ENCODE measurements at regions not wholly inside any gene's neighbourhood (a gene's known extent, or its start where the extent isn't known, plus 50 kb on each side); places are given as distances from the start of the nearest gene placed in this dataset.

- TF ChIP-seq POLR2A (IDR thresholded peaks at IDR 0.05) = no peak
- no peak for TF ChIP-seq EP300 (IDR thresholded peaks at IDR 0.05; ENCODE audit: low read depth)
- TF ChIP-seq POLR2AphosphoS5 (IDR thresholded peaks at IDR 0.05) = no peak
- no peak for TF ChIP-seq CTCF (IDR thresholded peaks at IDR 0.05)
- H3K4me1 ChIP-seq = no peaks in the 10 kb centered on the region
- WGBS, 2 donors (ENCODE audit: low coverage in 1 of 2) = 80 to 92% methylated on average over 4 of the region's 4 CpGs
- no peak overlapping the region for H3K4me3 ChIP-seq
- peaks cover 0 to 2% of the 10 kb centered on the region in 2 donors for H3K9me3 ChIP-seq
- no peaks in the 10 kb centered on the region for H3K27me3 ChIP-seq
- no peak for DNase-seq
- H3K36me3 ChIP-seq = no peaks in the 10 kb centered on the region
- intact Hi-C loops (cut with DNase I; ENCODE audit: low total_unique reads) (no loop called here), in situ Hi-C loops (cut with MboI; ENCODE audit: low pct_ligation_motif_present in 1 of 4, low pct_unique_long_range_greater_than_20kb in 1 of 4, low sequenced_read_pairs in 3 of 4) (no loop called here)
- no peak overlapping the region for H3K27ac ChIP-seq
Measured at GRCh38 chr2:174654419-174654941, 56.9 kb upstream of the WIPF1 start.

GRCh38 chr2:174648896-174649295 is 51.3 kb upstream of the WIPF1 start:
- in situ Hi-C loops (cut with MboI; ENCODE audit: low pct_ligation_motif_present in 1 of 4, low pct_unique_long_range_greater_than_20kb in 1 of 4, low sequenced_read_pairs in 3 of 4) (no loop called here), intact Hi-C loops (cut with DNase I; ENCODE audit: low total_unique reads) (no loop called here)
- 96 to 100% methylated on average over 4 of the region's 4 CpGs for WGBS, 2 donors (ENCODE audit: low coverage in 1 of 2)
- Histone ChIP-seq H3K4me3 (no peak overlapping the region), H3K36me3 (no peaks in the 10 kb centered on the region), H3K27me3 (no peaks in the 10 kb centered on the region), H3K27ac (no peak overlapping the region), H3K9me3 (no peaks in the 10 kb centered on the region), H3K4me1 (no peaks in the 10 kb centered on the region)
- TF ChIP-seq POLR2AphosphoS5 (IDR thresholded peaks at IDR 0.05) (no peak), CTCF (IDR thresholded peaks at IDR 0.05) (no peak), EP300 (IDR thresholded peaks at IDR 0.05; ENCODE audit: low read depth) (no peak), POLR2A (IDR thresholded peaks at IDR 0.05) (no peak)
- DNase-seq = no peak
